ENCODE measurements at regions not wholly inside any gene's neighbourhood (a gene's known extent, or its start where the extent isn't known, plus 50 kb on each side); places are given as distances from the start of the nearest gene placed in this dataset.

DNA sequence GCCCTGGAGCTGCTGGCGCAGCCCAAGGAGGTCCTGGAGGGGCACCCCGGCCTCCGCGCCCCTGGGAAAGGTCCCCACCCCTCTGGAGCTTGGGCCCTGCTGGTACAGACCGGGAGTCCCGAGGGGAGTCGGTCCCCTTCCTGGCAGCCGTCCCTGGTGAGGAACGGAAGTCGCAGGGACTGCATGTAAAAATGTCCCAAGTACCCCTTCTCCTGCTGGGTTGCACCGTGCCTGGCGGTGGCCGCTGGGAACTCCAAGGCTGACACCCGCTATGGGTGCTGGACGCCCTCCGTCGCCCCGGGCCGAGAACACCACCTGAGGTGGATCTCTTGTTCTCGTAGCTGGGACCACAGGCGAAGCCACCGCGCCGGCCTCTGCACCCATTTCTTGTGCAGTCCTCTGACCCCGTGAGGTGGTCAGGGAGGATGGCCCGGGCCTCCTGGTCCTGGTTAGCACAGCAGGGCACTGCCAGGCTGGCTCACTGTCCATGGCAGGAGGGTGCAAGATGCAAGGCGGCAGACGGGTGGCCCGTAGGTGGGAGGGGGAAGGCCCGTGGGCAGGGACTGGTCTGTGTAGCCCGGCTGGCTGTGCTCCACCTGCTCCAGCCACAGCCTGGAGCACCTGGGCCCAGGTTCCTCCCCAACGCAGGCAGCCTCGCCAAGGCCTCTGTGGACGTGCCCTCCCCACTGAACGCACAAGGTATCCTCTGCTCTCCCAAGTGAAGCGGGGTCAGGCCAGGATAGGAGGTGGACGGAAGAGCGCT is 165.2 kb downstream of the IGLL1 start:
- no peak overlapping the region for H3K4me3 ChIP-seq
- DNase-seq (peak; percentile 58), ATAC-seq (no peak)
- intact Hi-C loops (cut with DNase I) = no loop called here
- H3K4me1 ChIP-seq = no peaks in the 10 kb centered on the region
- no peaks in the 10 kb centered on the region for H3K36me3 ChIP-seq
- H3K27me3 ChIP-seq = peaks cover 4% of the 10 kb centered on the region
- H3K27ac ChIP-seq = no peak overlapping the region
- TF ChIP-seq CTCF (IDR thresholded peaks at IDR 0.05) = no peak
- H3K9me3 ChIP-seq = no peaks in the 10 kb centered on the region

DNA sequence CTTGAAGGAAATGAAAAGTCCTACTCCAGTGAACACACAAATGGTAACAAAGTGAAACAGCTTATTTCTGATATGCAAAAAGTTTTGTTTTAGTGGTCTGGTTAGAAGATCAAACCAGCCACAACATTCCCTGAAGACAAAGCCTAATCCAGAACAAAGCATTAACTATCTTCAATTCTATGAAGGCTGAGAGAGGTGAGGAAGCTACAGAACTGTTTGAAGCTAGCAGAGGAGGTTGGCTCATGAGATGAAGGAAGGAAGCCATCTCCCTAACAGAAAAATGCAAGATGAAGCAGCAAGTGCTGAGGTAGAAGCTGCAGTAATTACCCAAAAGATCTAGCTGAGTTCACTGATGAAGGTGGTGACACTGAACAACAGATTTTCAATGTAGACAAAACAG is 168.4 kb downstream of the IGLL1 start:
- no peak overlapping the region for H3K27ac ChIP-seq
- ATAC-seq = no peak
- no peaks in the 10 kb centered on the region for H3K4me1 ChIP-seq
- H3K36me3 ChIP-seq = no peaks in the 10 kb centered on the region
- H3K27me3 ChIP-seq = peaks cover 4% of the 10 kb centered on the region
- no peak for DNase-seq
- intact Hi-C loops (cut with DNase I) = no loop called here
- no peak for TF ChIP-seq CTCF (IDR thresholded peaks at IDR 0.05)
- no peak overlapping the region for H3K4me3 ChIP-seq
- no peaks in the 10 kb centered on the region for H3K9me3 ChIP-seq

DNA sequence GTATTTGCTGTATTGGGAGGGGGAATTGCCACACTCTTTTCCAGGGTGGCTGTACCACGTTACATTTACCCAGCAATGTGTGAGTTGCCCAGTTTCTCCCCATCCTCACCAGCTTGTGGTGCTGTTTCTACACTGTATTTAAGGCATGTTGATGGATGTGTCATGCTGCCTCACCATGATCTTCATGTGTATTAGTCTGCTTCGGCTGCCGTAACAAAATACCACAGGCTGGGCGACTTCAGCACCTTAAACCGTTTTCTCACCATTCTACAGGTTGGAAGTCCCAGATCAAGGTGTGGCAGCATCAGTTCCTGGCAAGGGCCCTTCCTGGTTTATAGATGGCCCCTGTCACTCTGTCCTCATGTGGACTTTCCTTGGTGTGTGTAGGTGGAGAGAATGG is 169.7 kb downstream of the IGLL1 start:
- no peak for DNase-seq
- H3K4me3 ChIP-seq = no peak overlapping the region
- intact Hi-C loops (cut with DNase I) = no loop called here
- no peak overlapping the region for H3K27ac ChIP-seq
- ATAC-seq = no peak
- H3K9me3 ChIP-seq = no peaks in the 10 kb centered on the region
- TF ChIP-seq CTCF (IDR thresholded peaks at IDR 0.05) = no peak
- peaks cover 4% of the 10 kb centered on the region for H3K27me3 ChIP-seq
- no peaks in the 10 kb centered on the region for H3K36me3 ChIP-seq
- no peaks in the 10 kb centered on the region for H3K4me1 ChIP-seq

GRCh38 chr22:23409976-23410375 is 170.1 kb downstream of the IGLL1 start:
- no peak for ATAC-seq
- no peak overlapping the region for H3K4me3 ChIP-seq
- no peak for TF ChIP-seq CTCF (IDR thresholded peaks at IDR 0.05)
- intact Hi-C loops (cut with DNase I) = no loop called here
- no peak overlapping the region for H3K27ac ChIP-seq
- DNase-seq = no peak
- H3K27me3 ChIP-seq = peaks cover 4% of the 10 kb centered on the region
- H3K4me1 ChIP-seq = no peaks in the 10 kb centered on the region
- no peaks in the 10 kb centered on the region for H3K36me3 ChIP-seq
- no peaks in the 10 kb centered on the region for H3K9me3 ChIP-seq

DNA sequence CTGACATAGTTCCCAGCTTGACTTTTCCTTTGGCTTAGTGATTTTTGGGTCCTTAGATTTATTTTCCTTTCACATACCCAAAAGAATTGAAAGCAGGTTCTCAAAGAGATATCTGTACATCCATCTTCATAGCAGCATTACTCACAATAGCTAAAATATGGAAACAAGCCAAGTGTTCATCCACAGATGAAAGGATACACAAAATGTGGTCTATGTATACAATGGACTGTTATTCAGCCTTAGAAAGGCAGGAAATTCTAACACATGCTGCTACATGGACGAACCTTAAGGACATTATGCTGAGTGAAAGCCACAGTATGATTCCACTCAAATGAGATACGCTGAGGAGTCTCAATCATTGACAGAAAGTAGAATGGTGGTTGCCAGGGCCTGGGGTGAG is 171.8 kb downstream of the IGLL1 start:
- no peaks in the 10 kb centered on the region for H3K27me3 ChIP-seq
- H3K9me3 ChIP-seq = no peaks in the 10 kb centered on the region
- no peaks in the 10 kb centered on the region for H3K36me3 ChIP-seq
- no peak overlapping the region for H3K27ac ChIP-seq
- no peak for DNase-seq
- no peak overlapping the region for H3K4me3 ChIP-seq
- no peaks in the 10 kb centered on the region for H3K4me1 ChIP-seq
- ATAC-seq = no peak
- intact Hi-C loops (cut with DNase I) = no loop called here
- TF ChIP-seq CTCF (IDR thresholded peaks at IDR 0.05) = no peak

Measured in upper lobe of right lung (tissue), 1 donor.